GM23338 (cell line): ENCODE measurements at regions not wholly inside any gene's neighbourhood (a gene's known extent, or its start where the extent isn't known, plus 50 kb on each side); places are given as distances from the start of the nearest gene placed in this dataset.

Experiments used
- CTCF ChIP-seq, 2 experiments: fragments of 200-600 bp in 1 of 2; sonication (generic) in 1 of 2; conservative IDR thresholded peaks; 2 replicates each; pipeline versions ENCODE4 v1.5.1 to v1.6.1; 2016 to 2017; ENCODE audit warnings: antibody characterized with exemption in 2 of 2, low read depth in 2 of 2, mild to moderate bottlenecking in 2 of 2, moderate library complexity in 1 of 2
- EZH2 ChIP-seq: fragments of 200-600 bp; sonication (generic); IDR thresholded peaks from one replicate; pipeline ENCODE4 v1.8.0; 2017; ENCODE audit warnings: antibody characterized with exemption, mild to moderate bottlenecking, low read depth; ENCODE audit not compliant: unreplicated experiment
- NANOG ChIP-seq: IDR thresholded peaks from 2 replicates; pipeline ENCODE4 v1.6.1; 2016; ENCODE audit warnings: antibody characterized with exemption, borderline replicate concordance
- POLR2AphosphoS5 ChIP-seq: IDR thresholded peaks from 2 replicates; pipeline ENCODE4 v1.6.1; 2016; ENCODE audit warnings: antibody characterized with exemption, low read depth
- REST ChIP-seq: IDR thresholded peaks from one replicate; pipeline ENCODE4 v1.6.1; 2018; ENCODE audit warnings: antibody characterized with exemption; ENCODE audit not compliant: unreplicated experiment

GRCh38 chr1:194959795-194960194 is 1648.4 kb downstream of the KCNT2 start:
- TF ChIP-seq CTCF (conservative IDR thresholded peaks at IDR 0.05; ENCODE audit: low read depth in 2 of 2) (no peak), EZH2 (no peak), NANOG (no peak), REST (no peak), POLR2AphosphoS5 (no peak)
